ENCODE measurements at regions not wholly inside any gene's neighbourhood (a gene's known extent, or its start where the extent isn't known, plus 50 kb on each side); places are given as distances from the start of the nearest gene placed in this dataset.

DNA sequence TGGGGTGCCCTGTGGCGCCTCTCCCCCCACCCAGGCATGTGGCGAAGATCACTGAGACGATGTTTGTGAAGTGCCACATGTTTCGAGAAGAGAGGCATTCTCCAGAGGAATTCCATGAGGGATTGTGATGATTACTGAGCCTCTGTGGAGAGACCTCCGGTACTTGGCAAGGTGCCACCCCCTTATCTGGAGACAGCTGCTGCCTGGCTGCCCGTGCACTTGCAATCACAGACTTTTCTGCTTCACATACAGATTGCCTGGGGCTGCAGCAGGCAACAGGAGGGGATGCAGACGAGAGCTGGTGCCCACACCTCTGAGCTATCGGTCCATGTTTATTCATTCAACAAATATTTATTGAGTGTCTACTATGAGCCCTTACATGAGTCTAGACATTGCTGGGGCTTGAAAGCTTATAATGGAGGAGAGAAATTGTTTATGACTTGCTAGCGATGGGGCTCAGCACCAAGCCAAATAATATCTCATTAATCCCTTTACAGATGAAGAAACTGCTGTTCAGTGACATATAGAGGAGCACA is 317.2 kb upstream of the ZFHX3 start:
- TF ChIP-seq ARNT (IDR thresholded peaks at IDR 0.05) = no peak
- TF ChIP-seq L3MBTL2 (conservative IDR thresholded peaks at IDR 0.05) = no peak
- TF ChIP-seq, protein P1, sequence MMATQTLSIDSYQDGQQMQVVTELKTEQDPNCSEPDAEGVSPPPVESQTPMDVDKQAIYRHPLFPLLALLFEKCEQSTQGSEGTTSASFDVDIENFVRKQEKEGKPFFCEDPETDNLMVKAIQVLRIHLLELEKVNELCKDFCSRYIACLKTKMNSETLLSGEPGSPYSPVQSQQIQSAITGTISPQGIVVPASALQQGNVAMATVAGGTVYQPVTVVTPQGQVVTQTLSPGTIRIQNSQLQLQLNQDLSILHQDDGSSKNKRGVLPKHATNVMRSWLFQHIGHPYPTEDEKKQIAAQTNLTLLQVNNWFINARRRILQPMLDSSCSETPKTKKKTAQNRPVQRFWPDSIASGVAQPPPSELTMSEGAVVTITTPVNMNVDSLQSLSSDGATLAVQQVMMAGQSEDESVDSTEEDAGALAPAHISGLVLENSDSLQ (IDR thresholded peaks at IDR 0.05) = no peak
- TF ChIP-seq HDGF (IDR thresholded peaks at IDR 0.05; ENCODE audit: borderline replicate concordance) = no peak

Measured in HEK293T (cell line).